ENCODE measurements at regions not wholly inside any gene's neighbourhood (a gene's known extent, or its start where the extent isn't known, plus 50 kb on each side); places are given as distances from the start of the nearest gene placed in this dataset.

- no peak for TF ChIP-seq ZNF518A (tag by site-specific recombination; conservative IDR thresholded peaks at IDR 0.05; ENCODE audit: low read depth)
- TF ChIP-seq ZBTB21 (tag by site-specific recombination; IDR thresholded peaks at IDR 0.05), result no peak
- no peak for TF ChIP-seq ZNF621 (tag by site-specific recombination; IDR thresholded peaks at IDR 0.05)
- TF ChIP-seq ZNF677 (tag by site-specific recombination; IDR thresholded peaks at IDR 0.05), result no peak
- no peak for TF ChIP-seq ZNF239 (tag by site-specific recombination; IDR thresholded peaks at IDR 0.05)
- no peak for TF ChIP-seq PRDM1 (tag by site-specific recombination; IDR thresholded peaks at IDR 0.05)
These were observed 177.4 kb upstream of the PPP1R2C start (continued) for GRCh38 chrX:42955349-42955748.

GRCh38 chrX:42967681-42968300 lies 189.8 kb upstream of the PPP1R2C start:
- Histone ChIP-seq H3K4me3 (ENCODE audit: low read depth, low read length) (no peak overlapping the region), H3K9me3 (ENCODE audit: control insufficient read depth, insufficient read depth, low read depth, low read length) (no peaks in the 10 kb centered on the region), H3K27ac (ENCODE audit: extremely low read depth, low read depth, low read length) (no peak overlapping the region), H3K4me1 (ENCODE audit: control insufficient read depth, insufficient read depth, low read length) (no peaks in the 10 kb centered on the region), H3K36me3 (ENCODE audit: control insufficient read depth in 2 of 2, insufficient read depth in 1 of 2, low read length in 2 of 2) (no peaks in the 10 kb centered on the region)
- ChIA-PET CTCF (interaction anchor here (0.7 kb wide), 1 partner anchor 220 kb away, joined by 3 read pairs; no protein-coding TSS in a partner anchor), POLR2A (no interaction called here)
- TF ChIP-seq ZNF513 (tag by site-specific recombination; IDR thresholded peaks at IDR 0.05) (no peak), ZNF645 (tag by site-specific recombination; IDR thresholded peaks at IDR 0.05) (no peak), ZNF76 (tag by site-specific recombination; IDR thresholded peaks at IDR 0.05; ENCODE audit: borderline replicate concordance, low read depth) (no peak), ZNF529 (tag by site-specific recombination; IDR thresholded peaks at IDR 0.05; ENCODE audit: insufficient replicate concordance) (no peak), ZNF558 (tag by site-specific recombination; IDR thresholded peaks at IDR 0.05) (no peak), GLIS2 (tag by site-specific recombination; IDR thresholded peaks at IDR 0.05) (no peak), GLI4 (tag by site-specific recombination; IDR thresholded peaks at IDR 0.05) (no peak), ZNF155 (tag by site-specific recombination; IDR thresholded peaks at IDR 0.05) (no peak), GFI1B (tag by site-specific recombination; IDR thresholded peaks at IDR 0.05) (no peak), ZNF596 (tag by site-specific recombination; IDR thresholded peaks at IDR 0.05) (no peak), ZNF658 (tag by site-specific recombination; IDR thresholded peaks at IDR 0.05) (no peak)

GRCh38 chrX:42973321-42973720 lies 195.4 kb upstream of the PPP1R2C start:
- ChIA-PET CTCF (no interaction called here), POLR2A (no interaction called here)
- no peaks in the 10 kb centered on the region for H3K4me1 ChIP-seq (ENCODE audit: control insufficient read depth, insufficient read depth, low read length)
- H3K9me3 ChIP-seq (ENCODE audit: control insufficient read depth, insufficient read depth, low read depth, low read length), result no peaks in the 10 kb centered on the region
- no peaks in the 10 kb centered on the region for H3K36me3 ChIP-seq (ENCODE audit: control insufficient read depth in 2 of 2, insufficient read depth in 1 of 2, low read length in 2 of 2)
- no peak overlapping the region for H3K4me3 ChIP-seq (ENCODE audit: low read depth, low read length)
- no peak overlapping the region for H3K27ac ChIP-seq (ENCODE audit: extremely low read depth, low read depth, low read length)
- TF ChIP-seq ZNF112 (tag by site-specific recombination; IDR thresholded peaks at IDR 0.05) (no peak), ZNF664 (tag by site-specific recombination; IDR thresholded peaks at IDR 0.05) (no peak), ZNF529 (tag by site-specific recombination; IDR thresholded peaks at IDR 0.05; ENCODE audit: insufficient replicate concordance) (no peak), ZNF510 (tag by site-specific recombination; IDR thresholded peaks at IDR 0.05; ENCODE audit: insufficient replicate concordance) (no peak), ZBTB6 (tag by site-specific recombination; IDR thresholded peaks at IDR 0.05) (no peak), ZNF701 (tag by site-specific recombination; IDR thresholded peaks at IDR 0.05) (no peak), ZNF623 (tag by site-specific recombination; IDR thresholded peaks at IDR 0.05) (no peak), ZSCAN23 (tag by site-specific recombination; IDR thresholded peaks at IDR 0.05) (no peak), ZNF138 (tag by site-specific recombination; IDR thresholded peaks at IDR 0.05; ENCODE audit: borderline replicate concordance) (no peak), BCL11B (tag by site-specific recombination; IDR thresholded peaks at IDR 0.05; ENCODE audit: low read depth) (no peak)
